ENCODE measurements at regions not wholly inside any gene's neighbourhood (a gene's known extent, or its start where the extent isn't known, plus 50 kb on each side); places are given as distances from the start of the nearest gene placed in this dataset.

- Histone ChIP-seq H3K27ac (no peak overlapping the region), H3K27me3 (no peaks in the 10 kb centered on the region), H3K4me1 (no peaks in the 10 kb centered on the region), H3K9me3 (no peaks in the 10 kb centered on the region), H3K36me3 (no peaks in the 10 kb centered on the region), H3K4me3 (no peak overlapping the region)
- no peak for TF ChIP-seq POLR2AphosphoS5 (IDR thresholded peaks at IDR 0.05)
- TF ChIP-seq CTCF (IDR thresholded peaks at IDR 0.05), result no peak
- no peak for TF ChIP-seq POLR2A (IDR thresholded peaks at IDR 0.05)
- DNase-seq (ENCODE audit: low spot score in 2 of 2), result no peak
- intact Hi-C loops (cut with DNase I; ENCODE audit: low total_unique reads), result no loop called here
Observed at GRCh38 chr6:82085701-82086100, 161.8 kb downstream of the IBTK start.

DNA sequence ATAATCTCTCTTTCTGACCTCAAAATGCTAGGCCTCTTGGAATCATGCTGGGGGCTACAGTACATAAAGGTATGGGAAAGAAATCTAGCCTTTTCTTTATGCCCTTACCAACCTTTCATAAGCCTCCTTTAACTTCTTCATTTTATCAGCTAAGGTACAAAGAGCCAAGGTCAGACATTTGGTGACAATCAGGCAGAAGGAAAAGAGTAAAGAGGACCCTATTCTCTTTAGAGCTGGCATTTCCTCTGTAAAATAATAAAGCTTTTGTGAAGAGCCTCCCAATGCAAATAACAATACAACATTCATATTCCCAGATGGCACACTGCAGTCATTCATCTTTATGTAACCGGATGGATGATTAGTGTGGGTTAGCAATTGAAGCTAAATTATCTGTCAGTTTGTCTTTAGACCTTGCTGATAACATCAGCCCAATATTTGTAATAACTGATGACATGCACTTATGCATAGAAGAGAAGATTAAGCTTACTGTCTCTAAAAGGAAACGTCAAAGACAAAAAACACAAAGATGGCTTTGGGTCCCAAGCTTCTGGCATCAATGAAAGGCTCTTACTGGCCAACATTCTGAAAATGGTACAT lies 163.1 kb downstream of the IBTK start:
- Histone ChIP-seq H3K36me3 (no peaks in the 10 kb centered on the region), H3K4me1 (no peaks in the 10 kb centered on the region), H3K27me3 (no peaks in the 10 kb centered on the region), H3K9me3 (no peaks in the 10 kb centered on the region), H3K4me3 (no peak overlapping the region), H3K27ac (peak overlapping the region in 1 of 2 donors; percentile 34)
- TF ChIP-seq POLR2A (IDR thresholded peaks at IDR 0.05) (no peak), CTCF (IDR thresholded peaks at IDR 0.05) (no peak), POLR2AphosphoS5 (IDR thresholded peaks at IDR 0.05) (no peak)
- intact Hi-C loops (cut with DNase I; ENCODE audit: low total_unique reads), result no loop called here
- no peak for DNase-seq (ENCODE audit: low spot score in 2 of 2)

- H3K4me1 ChIP-seq, result no peaks in the 10 kb centered on the region
- H3K27ac ChIP-seq, result no peak overlapping the region
- TF ChIP-seq POLR2A (IDR thresholded peaks at IDR 0.05), result no peak
- no peak for TF ChIP-seq POLR2AphosphoS5 (IDR thresholded peaks at IDR 0.05)
- TF ChIP-seq CTCF (IDR thresholded peaks at IDR 0.05), result no peak
- intact Hi-C loops (cut with DNase I; ENCODE audit: low total_unique reads), result no loop called here
- no peaks in the 10 kb centered on the region for H3K27me3 ChIP-seq
- no peak for DNase-seq (ENCODE audit: low spot score in 2 of 2)
- no peaks in the 10 kb centered on the region for H3K36me3 ChIP-seq
- no peak overlapping the region for H3K4me3 ChIP-seq
- H3K9me3 ChIP-seq, result no peaks in the 10 kb centered on the region
Observed at GRCh38 chr6:82083646-82084045, 163.9 kb downstream of the IBTK start.

- TF ChIP-seq CTCF (IDR thresholded peaks at IDR 0.05) (no peak), POLR2A (IDR thresholded peaks at IDR 0.05) (no peak), POLR2AphosphoS5 (IDR thresholded peaks at IDR 0.05) (no peak)
- intact Hi-C loops (cut with DNase I; ENCODE audit: low total_unique reads), result no loop called here
- no peak overlapping the region for H3K4me3 ChIP-seq
- no peaks in the 10 kb centered on the region for H3K9me3 ChIP-seq
- no peaks in the 10 kb centered on the region for H3K36me3 ChIP-seq
- no peaks in the 10 kb centered on the region for H3K4me1 ChIP-seq
- H3K27me3 ChIP-seq, result no peaks in the 10 kb centered on the region
- H3K27ac ChIP-seq, result no peak overlapping the region
- DNase-seq (ENCODE audit: low spot score in 2 of 2), result no peak
Observed at GRCh38 chr6:82080767-82081166, 166.8 kb downstream of the IBTK start.

GRCh38 chr6:82078286-82078908 lies 169.1 kb downstream of the IBTK start:
- intact Hi-C loops (cut with DNase I; ENCODE audit: low total_unique reads), result no loop called here
- no peak for TF ChIP-seq POLR2AphosphoS5 (IDR thresholded peaks at IDR 0.05)
- TF ChIP-seq CTCF (IDR thresholded peaks at IDR 0.05), result no peak
- no peak for TF ChIP-seq POLR2A (IDR thresholded peaks at IDR 0.05)
- no peak for DNase-seq (ENCODE audit: low spot score in 2 of 2)
- no peaks in the 10 kb centered on the region for H3K4me1 ChIP-seq
- H3K36me3 ChIP-seq, result no peaks in the 10 kb centered on the region
- no peak overlapping the region for H3K4me3 ChIP-seq
- H3K9me3 ChIP-seq, result no peaks in the 10 kb centered on the region
- H3K27ac ChIP-seq, result no peak overlapping the region
- no peaks in the 10 kb centered on the region for H3K27me3 ChIP-seq
